HEK293T (cell line): ENCODE measurements at regions not wholly inside any gene's neighbourhood (a gene's known extent, or its start where the extent isn't known, plus 50 kb on each side); places are given as distances from the start of the nearest gene placed in this dataset.

Experiments used
- CTCF ChIA-PET: fragments of 350-600 bp; formaldehyde crosslinking; extraction: SDS; loops from one replicate; lab custom pipeline; 2021; ENCODE audit warnings: antibody characterized with exemption, inconsistent platforms; lab: Yijun Ruan, JAX
- POLR2A ChIA-PET: fragments of 350-600 bp; formaldehyde crosslinking; extraction: SDS; loops from one replicate; lab custom pipeline; 2020; ENCODE audit warnings: antibody characterized with exemption, inconsistent platforms; lab: Yijun Ruan, JAX
- DNase-seq: peaks from one replicate; pipeline ENCODE4 v3.0.0; 2012; ENCODE audit warnings: mixed read lengths; ENCODE audit errors: extremely low spot score
- ARNT ChIP-seq: fragments of 450-650 bp; IDR thresholded peaks from 2 replicates; pipeline ENCODE4 v1.6.1; 2017; ENCODE audit warnings: mild to moderate bottlenecking
- BHLHE40 ChIP-seq: fragments of 450-650 bp; IDR thresholded peaks from 2 replicates; pipeline ENCODE4 v1.6.1; 2016; ENCODE audit warnings: mild to moderate bottlenecking, moderate library complexity, borderline replicate concordance
- CTBP1 ChIP-seq: fragments of 450-650 bp; IDR thresholded peaks from 2 replicates; pipeline ENCODE4 v1.6.1; 2016; ENCODE audit warnings: borderline replicate concordance
- ELF4 ChIP-seq: fragments of 450-650 bp; IDR thresholded peaks from 2 replicates; pipeline ENCODE4 v1.6.1; 2017; ENCODE audit warnings: antibody characterized with exemption
- FOXA1 ChIP-seq: fragments of 450-650 bp; IDR thresholded peaks from 2 replicates; pipeline ENCODE4 v1.6.1; 2016; ENCODE audit warnings: mild to moderate bottlenecking
- FOXK2 ChIP-seq: fragments of 450-650 bp; IDR thresholded peaks from 2 replicates; pipeline ENCODE4 v1.6.1; 2016; ENCODE audit warnings: mild to moderate bottlenecking
- FOXM1 ChIP-seq: fragments of 450-650 bp; IDR thresholded peaks from 2 replicates; pipeline ENCODE4 v1.6.1; 2017; ENCODE audit warnings: mild to moderate bottlenecking, borderline replicate concordance
- HDGF ChIP-seq: fragments of 450-650 bp; IDR thresholded peaks from 2 replicates; pipeline ENCODE4 v1.6.1; 2017; ENCODE audit warnings: antibody characterized with exemption, borderline replicate concordance
- L3MBTL2 ChIP-seq: fragments of 450-650 bp; conservative IDR thresholded peaks from 2 replicates; pipeline ENCODE4 v1.6.1; 2016; ENCODE audit warnings: mild to moderate bottlenecking
- LEF1 ChIP-seq: fragments of 450-650 bp; IDR thresholded peaks from 2 replicates; pipeline ENCODE4 v1.6.1; 2017; ENCODE audit warnings: mild to moderate bottlenecking, borderline replicate concordance
- NFRKB ChIP-seq: fragments of 450-650 bp; IDR thresholded peaks from 2 replicates; pipeline ENCODE4 v1.6.1; 2016; ENCODE audit warnings: mild to moderate bottlenecking, moderate library complexity
- PKNOX1 ChIP-seq: fragments of 450-650 bp; IDR thresholded peaks from 2 replicates; pipeline ENCODE4 v1.6.1; 2016
- SP1 ChIP-seq: fragments of 450-650 bp; IDR thresholded peaks from 2 replicates; pipeline ENCODE4 v1.6.1; 2017
- SUZ12 ChIP-seq: fragments of 450-650 bp; IDR thresholded peaks from 2 replicates; pipeline ENCODE4 v1.6.1; 2016; ENCODE audit warnings: mild to moderate bottlenecking
- TARDBP ChIP-seq: fragments of 450-650 bp; IDR thresholded peaks from 2 replicates; pipeline ENCODE4 v1.6.1; 2016
- ZNF384 ChIP-seq: fragments of 450-650 bp; IDR thresholded peaks from 2 replicates; pipeline ENCODE4 v1.6.1; 2016

GRCh38 chr5:34498572-34498971 is 157.6 kb upstream of the RAI14 start:
- CTCF ChIA-PET: interaction anchor here (0.6 kb wide), 1 partner anchor 12 kb away, joined by 4 read pairs; no protein-coding TSS in a partner anchor
- DNase-seq: no peak
- POLR2A ChIA-PET: no interaction called here
- TF ChIP-seq SUZ12 (no peak), FOXM1 (no peak), ZNF384 (no peak), NFRKB (no peak), TARDBP (no peak), PKNOX1 (no peak), L3MBTL2 (no peak), ARNT (no peak), BHLHE40 (no peak), SP1 (no peak), ELF4 (no peak)

- no peak for TF ChIP-seq CTBP1
- TF ChIP-seq FOXA1: no peak
- TF ChIP-seq SP1: no peak
- TF ChIP-seq TARDBP: no peak
- no peak for TF ChIP-seq ZNF384
- no peak for TF ChIP-seq ARNT
- no peak for TF ChIP-seq HDGF
- TF ChIP-seq NFRKB: no peak
- no peak for TF ChIP-seq PKNOX1
- TF ChIP-seq LEF1: no peak
- no peak for TF ChIP-seq FOXK2
- TF ChIP-seq FOXM1: no peak
- TF ChIP-seq L3MBTL2: no peak
- ChIA-PET POLR2A (no interaction called here), CTCF (interaction anchor here (0.6 kb wide), 1 partner anchor 13 kb away, joined by 4 read pairs; no protein-coding TSS in a partner anchor)
- DNase-seq: no peak
Observed at GRCh38 chr5:34499001-34499734, 157.0 kb upstream of the RAI14 start.

- ChIA-PET CTCF (interaction anchor here (0.6 to 0.7 kb wide), 2 partner anchors 12 to 14 kb away, joined by 3 read pairs; no protein-coding TSS in a partner anchor), POLR2A (interaction anchor here (1.2 kb wide), 1 partner anchor 415 kb away, joined by 7 read pairs; the partner anchor contains the start of genes BRIX1 and RAD1)
- no peak for DNase-seq
- TF ChIP-seq HDGF (no peak), CTBP1 (no peak), SP1 (no peak), PKNOX1 (no peak), L3MBTL2 (no peak), NFRKB (no peak), ELF4 (no peak)
Observed at GRCh38 chr5:34500236-34500847, 155.8 kb upstream of the RAI14 start.

- ChIA-PET POLR2A (interaction anchor here (1.2 kb wide), 1 partner anchor 414 kb away, joined by 7 read pairs; the partner anchor contains the start of genes BRIX1 and RAD1), CTCF (interaction anchor here (0.7 kb wide), 1 partner anchor 11 kb away, joined by 3 read pairs; no protein-coding TSS in a partner anchor)
- no peak for DNase-seq
- TF ChIP-seq HDGF (no peak), CTBP1 (no peak), FOXA1 (no peak), L3MBTL2 (no peak), ZNF384 (no peak), ARNT (no peak), FOXK2 (no peak), SUZ12 (no peak), FOXM1 (no peak), SP1 (no peak), BHLHE40 (no peak)
Observed at GRCh38 chr5:34501016-34501415, 155.1 kb upstream of the RAI14 start.

- ChIA-PET POLR2A (no interaction called here), CTCF (no interaction called here)
- DNase-seq: no peak
Observed at GRCh38 chr5:34501840-34502239, 154.3 kb upstream of the RAI14 start.

More at GRCh38 chr5:34501840-34502239, 154.3 kb upstream of the RAI14 start:
- no peak for TF ChIP-seq HDGF
- TF ChIP-seq FOXA1: no peak
- no peak for TF ChIP-seq SUZ12
- TF ChIP-seq BHLHE40: no peak
- no peak for TF ChIP-seq CTBP1
- no peak for TF ChIP-seq PKNOX1
- TF ChIP-seq ARNT: no peak
- no peak for TF ChIP-seq TARDBP
- TF ChIP-seq ZNF384: no peak
- no peak for TF ChIP-seq LEF1
- TF ChIP-seq L3MBTL2: no peak
- no peak for TF ChIP-seq NFRKB
- no peak for TF ChIP-seq FOXM1
- TF ChIP-seq ELF4: no peak
- TF ChIP-seq FOXK2: no peak
- no peak for TF ChIP-seq SP1
